Spleen (tissue), 11 donors: ENCODE measurements at regions not wholly inside any gene's neighbourhood (a gene's known extent, or its start where the extent isn't known, plus 50 kb on each side); places are given as distances from the start of the nearest gene placed in this dataset.

Source experiments
- DNase-seq: peaks from one replicate; pipeline ENCODE4 v3.0.0-alpha.2; 2020
- H3K27ac ChIP-seq, 8 donors: fragments of 200-600 bp; sonication (generic) in 7 of 8; 1 replicate in 4 of 8; 2 replicates in 4 of 8; pipeline versions ENCODE4 v1.5.0 to v1.8.0; 2016 to 2021; ENCODE audit warnings: inconsistent platforms in 4 of 8, mild to moderate bottlenecking in 4 of 8, moderate library complexity in 1 of 8
- H3K27me3 ChIP-seq, 7 donors: fragments of 200-600 bp; sonication (generic) in 6 of 7; replicated peaks in 1 of 7; 1 replicate in 4 of 7; 2 replicates in 3 of 7; pipeline versions ENCODE4 v1.5.0 to v1.8.0; 2016 to 2021; ENCODE audit warnings: inconsistent platforms in 3 of 7, mild to moderate bottlenecking in 1 of 7
- H3K36me3 ChIP-seq, 6 donors: fragments of 200-600 bp; sonication (generic) in 5 of 6; 1 replicate in 4 of 6; 2 replicates in 2 of 6; pipeline versions ENCODE4 v1.5.0 to v1.8.0; 2016 to 2021; ENCODE audit warnings: inconsistent platforms in 2 of 6
- H3K4me1 ChIP-seq, 6 donors: fragments of 200-600 bp; sonication (generic) in 5 of 6; 1 replicate in 3 of 6; 2 replicates in 3 of 6; pipeline versions ENCODE4 v1.5.0 to v1.8.0; 2016 to 2021; ENCODE audit warnings: inconsistent platforms in 3 of 6
- H3K4me3 ChIP-seq, 8 donors: fragments of 200-600 bp; sonication (generic) in 7 of 8; 1 replicate in 4 of 8; 2 replicates in 4 of 8; pipeline versions ENCODE4 v1.5.0 to v1.8.0; 2016 to 2021; ENCODE audit warnings: inconsistent platforms in 4 of 8, mild to moderate bottlenecking in 4 of 8, moderate library complexity in 2 of 8
- H3K9me3 ChIP-seq, 8 donors: fragments of 200-600 bp; sonication (generic) in 7 of 8; 1 replicate in 4 of 8; 2 replicates in 4 of 8; pipeline versions ENCODE4 v1.5.0 to v1.8.0; 2016 to 2021; ENCODE audit warnings: inconsistent platforms in 4 of 8
- CTCF ChIP-seq, 11 experiments: fragments of 200-600 bp in 7 of 11; fragments of 450-650 bp in 4 of 11; sonication (generic) in 4 of 11; IDR thresholded peaks in 8 of 11; conservative IDR thresholded peaks in 3 of 11; 1 replicate in 7 of 11; 2 replicates in 4 of 11; pipeline versions ENCODE4 v1.4.0 to v1.8.0; 2016 to 2021; ENCODE audit warnings: antibody characterized with exemption in 11 of 11, inconsistent platforms in 4 of 11, mild to moderate bottlenecking in 1 of 11
- POLR2A ChIP-seq, 3 donors: fragments of 450-650 bp; IDR thresholded peaks; one replicate each; pipeline ENCODE4 v1.5.1; 2017; ENCODE audit warnings: antibody characterized with exemption in 3 of 3, mild to moderate bottlenecking in 1 of 3
- POLR2AphosphoS5 ChIP-seq, 3 donors: sonication (generic); formaldehyde crosslinking; IDR thresholded peaks; one replicate each; pipeline ENCODE4 v1.5.1; 2017; ENCODE audit warnings: antibody characterized with exemption in 3 of 3
- WGBS, 5 donors: extraction: QIAGEN DNeasy Blood & Tissue Kit in 3 of 5; methylation state at CpG; one replicate each; pipeline versions ENCODE4 v1.1.5 to v1.1.7; 2013 to 2018; 5-methylcytosine and 5-hydroxymethylcytosine counted together
- intact Hi-C: fragments of 100-400 bp; cut with DNase I; formaldehyde crosslinking; loops from one replicate; pipeline ENCODE4 v1.15.0; 2023; ENCODE audit warnings: low total_unique reads
- donor health status: healthy with polysubstance abuse.
- donor health status: DM: no; HTN: no; CAD: no; lungs with moderate emphysema.
- donor health status: DM: no; HTN: no; CAD: no.
- donor health status: Bipolar disorder and iron deficiency.
- donor health status: healthy.
- donor health status: DM: no; HTN: no; CAD: no.
- donor health status: DM: yes; HTN: yes; CAD: no.

GRCh38 chr7:118753479-118753878 is 529.0 kb downstream of the ANKRD7 start:
- intact Hi-C loops: no loop called here
- no peaks in the 10 kb centered on the region for H3K9me3 ChIP-seq
- 85 to 89% (median 86%) methylated on average over 1 of the region's 1 CpG for WGBS, 5 donors
- no peaks in the 10 kb centered on the region for H3K4me1 ChIP-seq
- H3K27me3 ChIP-seq: no peaks in the 10 kb centered on the region
- H3K27ac ChIP-seq: no peak overlapping the region
- TF ChIP-seq POLR2AphosphoS5 (IDR thresholded peaks at IDR 0.05): no peak
- TF ChIP-seq CTCF (IDR thresholded peaks at IDR 0.05 in 8 of 11, conservative IDR thresholded peaks at IDR 0.05 in 3 of 11): no peak
- no peak for TF ChIP-seq POLR2A (IDR thresholded peaks at IDR 0.05)
- DNase-seq: no peak
- no peak overlapping the region for H3K4me3 ChIP-seq
- H3K36me3 ChIP-seq: no peaks in the 10 kb centered on the region

GRCh38 chr7:118754608-118755007 is 530.1 kb downstream of the ANKRD7 start:
- WGBS, 5 donors: 59 to 75% (median 67%) methylated on average over 3 of the region's 3 CpGs
- Histone ChIP-seq H3K36me3 (no peaks in the 10 kb centered on the region), H3K9me3 (peaks cover 0 to 2% (median 0%) of the 10 kb centered on the region in 8 donors), H3K4me3 (no peak overlapping the region), H3K4me1 (no peaks in the 10 kb centered on the region), H3K27me3 (no peaks in the 10 kb centered on the region), H3K27ac (no peak overlapping the region)
- intact Hi-C loops: no loop called here
- DNase-seq: no peak
- no peak for TF ChIP-seq POLR2AphosphoS5 (IDR thresholded peaks at IDR 0.05)
- TF ChIP-seq CTCF (IDR thresholded peaks at IDR 0.05 in 8 of 11, conservative IDR thresholded peaks at IDR 0.05 in 3 of 11): no peak
- TF ChIP-seq POLR2A (IDR thresholded peaks at IDR 0.05): no peak

- no peaks in the 10 kb centered on the region for H3K4me1 ChIP-seq
- 76 to 82% (median 78%) methylated on average over 3 of the region's 3 CpGs for WGBS, 5 donors
- H3K36me3 ChIP-seq: no peaks in the 10 kb centered on the region
- no peaks in the 10 kb centered on the region for H3K27me3 ChIP-seq
- intact Hi-C loops: no loop called here
- DNase-seq: no peak
- peaks cover 0 to 4% (median 0%) of the 10 kb centered on the region in 8 donors for H3K9me3 ChIP-seq
- no peak overlapping the region for H3K27ac ChIP-seq
- H3K4me3 ChIP-seq: no peak overlapping the region
- TF ChIP-seq POLR2A (IDR thresholded peaks at IDR 0.05) (no peak), CTCF (IDR thresholded peaks at IDR 0.05 in 8 of 11, conservative IDR thresholded peaks at IDR 0.05 in 3 of 11) (no peak), POLR2AphosphoS5 (IDR thresholded peaks at IDR 0.05) (no peak)
These were observed 530.6 kb downstream of the ANKRD7 start for GRCh38 chr7:118755067-118755625.

- TF ChIP-seq POLR2A (IDR thresholded peaks at IDR 0.05) (no peak), CTCF (IDR thresholded peaks at IDR 0.05 in 8 of 11, conservative IDR thresholded peaks at IDR 0.05 in 3 of 11) (no peak), POLR2AphosphoS5 (IDR thresholded peaks at IDR 0.05) (no peak)
- H3K4me1 ChIP-seq: no peaks in the 10 kb centered on the region
- WGBS, 5 donors: 79 to 90% (median 87%) methylated on average over 3 of the region's 3 CpGs
These were observed 532.6 kb downstream of the ANKRD7 start for GRCh38 chr7:118757066-118757465.

More at GRCh38 chr7:118757066-118757465, 532.6 kb downstream of the ANKRD7 start:
- no peak for DNase-seq
- H3K27ac ChIP-seq: no peak overlapping the region
- H3K27me3 ChIP-seq: no peaks in the 10 kb centered on the region
- no peaks in the 10 kb centered on the region for H3K36me3 ChIP-seq
- no peak overlapping the region for H3K4me3 ChIP-seq
- intact Hi-C loops: no loop called here
- H3K9me3 ChIP-seq: peaks cover 0 to 13% (median 7%) of the 10 kb centered on the region in 8 donors
